Gastroesophageal sphincter (tissue), 4 donors: ENCODE measurements at regions not wholly inside any gene's neighbourhood (a gene's known extent, or its start where the extent isn't known, plus 50 kb on each side); places are given as distances from the start of the nearest gene placed in this dataset.
"Not testable (repeated sequence)": the region's sequence is repeated elsewhere in the genome, so short reads cannot be mapped to it uniquely, and the experiment has no call there.

Experiments used
- ATAC-seq: fragments of 150-250 bp; one replicate; pipeline ENCODE4 v1.9.1; 2016; ENCODE audit warnings: mild to moderate bottlenecking, moderate library complexity
- H3K27ac ChIP-seq, 4 donors: fragments of 200-600 bp; sonication (generic) in 3 of 4; 1 replicate in 3 of 4; 2 replicates in 1 of 4; pipeline ENCODE4 v1.5.1; 2016 to 2019
- H3K27me3 ChIP-seq: fragments of 200-600 bp; sonication (generic); one replicate; pipeline ENCODE4 v1.5.1; 2019
- H3K36me3 ChIP-seq, 2 donors: fragments of 200-600 bp; sonication (generic); one replicate each; pipeline ENCODE4 v1.5.1; 2019; ENCODE audit warnings: control low read depth in 1 of 2
- H3K4me1 ChIP-seq, 3 donors: fragments of 200-600 bp; sonication (generic); 1 replicate in 2 of 3; 2 replicates in 1 of 3; pipeline ENCODE4 v1.5.1; 2016 to 2019; ENCODE audit warnings: control low read depth in 2 of 3
- H3K4me3 ChIP-seq, 2 donors: fragments of 200-600 bp; sonication (generic); one replicate each; pipeline ENCODE4 v1.5.1; 2019; ENCODE audit warnings: mild to moderate bottlenecking in 1 of 2, moderate library complexity in 1 of 2
- H3K9me3 ChIP-seq, 3 donors: fragments of 200-600 bp; sonication (generic); one replicate each; pipeline ENCODE4 v1.5.1; 2017 to 2019; ENCODE audit warnings: control low read depth in 2 of 3
- EP300 ChIP-seq: sonication (generic); formaldehyde crosslinking; IDR thresholded peaks from one replicate; pipeline ENCODE4 v1.6.1; 2017; ENCODE audit warnings: antibody characterized with exemption, mild to moderate bottlenecking
- POLR2A ChIP-seq, 2 donors: fragments of 450-650 bp; IDR thresholded peaks; one replicate each; pipeline ENCODE4 v1.6.1; 2017; ENCODE audit warnings: antibody characterized with exemption in 2 of 2, mild to moderate bottlenecking in 2 of 2, moderate library complexity in 1 of 2
- POLR2AphosphoS5 ChIP-seq: sonication (generic); formaldehyde crosslinking; IDR thresholded peaks from one replicate; pipeline ENCODE4 v1.6.1; 2017; ENCODE audit warnings: antibody characterized with exemption
- WGBS, 2 donors: methylation state at CpG; one replicate each; pipeline ENCODE4 v1.1.5; 2018; ENCODE audit warnings: low coverage in 1 of 2; 5-methylcytosine and 5-hydroxymethylcytosine counted together
- TF ChIP-seq, protein P1 (sequence below), 4 experiments: fragments of 200-600 bp in 2 of 4; fragments of 450-650 bp in 2 of 4; sonication (generic) in 1 of 4; IDR thresholded peaks; one replicate each; pipeline ENCODE4 v1.5.1; 2017 to 2019; ENCODE audit warnings: antibody characterized with exemption in 4 of 4, mild to moderate bottlenecking in 2 of 4, moderate library complexity in 2 of 4

GRCh38 chr6:76835695-76836094, 627.6 kb downstream of the HTR1B start:
- Histone ChIP-seq H3K27ac (no peak overlapping the region), H3K9me3 (no peaks in the 10 kb centered on the region), H3K4me1 (no peaks in the 10 kb centered on the region), H3K27me3 (no peaks in the 10 kb centered on the region), H3K4me3 (no peak overlapping the region), H3K36me3 (no peaks in the 10 kb centered on the region)
- TF ChIP-seq POLR2A (IDR thresholded peaks at IDR 0.05), result no peak
- WGBS, 2 donors, result 36 to 41% methylated on average over 1 of the region's 1 CpG
- no peak for ATAC-seq

DNA sequence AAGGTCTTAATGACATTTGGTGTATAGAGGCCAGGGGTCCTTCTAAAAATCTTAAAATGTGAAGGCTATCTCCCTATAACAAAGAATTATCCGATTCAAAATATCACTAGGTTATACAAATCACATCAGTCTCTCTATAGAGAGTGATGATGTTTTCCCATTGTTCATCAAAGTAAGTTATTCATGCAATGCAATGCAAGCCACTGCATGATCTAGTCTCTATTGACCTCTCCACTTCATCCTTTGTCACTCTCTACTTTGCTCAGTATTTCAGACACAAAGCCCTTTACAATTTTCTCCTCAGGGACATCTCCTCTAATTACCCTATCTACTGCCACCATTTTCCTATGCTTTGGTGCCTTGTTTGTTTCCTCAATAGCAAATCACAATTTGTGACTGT, 628.0 kb downstream of the HTR1B start:
- no peak overlapping the region for H3K27ac ChIP-seq
- H3K9me3 ChIP-seq, result no peaks in the 10 kb centered on the region
- H3K4me3 ChIP-seq, result no peak overlapping the region
- no peaks in the 10 kb centered on the region for H3K4me1 ChIP-seq
- ATAC-seq, result no peak
- TF ChIP-seq, protein P1, sequence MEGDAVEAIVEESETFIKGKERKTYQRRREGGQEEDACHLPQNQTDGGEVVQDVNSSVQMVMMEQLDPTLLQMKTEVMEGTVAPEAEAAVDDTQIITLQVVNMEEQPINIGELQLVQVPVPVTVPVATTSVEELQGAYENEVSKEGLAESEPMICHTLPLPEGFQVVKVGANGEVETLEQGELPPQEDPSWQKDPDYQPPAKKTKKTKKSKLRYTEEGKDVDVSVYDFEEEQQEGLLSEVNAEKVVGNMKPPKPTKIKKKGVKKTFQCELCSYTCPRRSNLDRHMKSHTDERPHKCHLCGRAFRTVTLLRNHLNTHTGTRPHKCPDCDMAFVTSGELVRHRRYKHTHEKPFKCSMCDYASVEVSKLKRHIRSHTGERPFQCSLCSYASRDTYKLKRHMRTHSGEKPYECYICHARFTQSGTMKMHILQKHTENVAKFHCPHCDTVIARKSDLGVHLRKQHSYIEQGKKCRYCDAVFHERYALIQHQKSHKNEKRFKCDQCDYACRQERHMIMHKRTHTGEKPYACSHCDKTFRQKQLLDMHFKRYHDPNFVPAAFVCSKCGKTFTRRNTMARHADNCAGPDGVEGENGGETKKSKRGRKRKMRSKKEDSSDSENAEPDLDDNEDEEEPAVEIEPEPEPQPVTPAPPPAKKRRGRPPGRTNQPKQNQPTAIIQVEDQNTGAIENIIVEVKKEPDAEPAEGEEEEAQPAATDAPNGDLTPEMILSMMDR (IDR thresholded peaks at IDR 0.05), result no peak
- TF ChIP-seq POLR2AphosphoS5, result no peak
- TF ChIP-seq POLR2A (IDR thresholded peaks at IDR 0.05), result no peak
- TF ChIP-seq EP300, result no peak
- H3K27me3 ChIP-seq, result no peaks in the 10 kb centered on the region
- H3K36me3 ChIP-seq, result no peaks in the 10 kb centered on the region
- WGBS, 2 donors, result 0 to 83% methylated on average over 1 of the region's 1 CpG

DNA sequence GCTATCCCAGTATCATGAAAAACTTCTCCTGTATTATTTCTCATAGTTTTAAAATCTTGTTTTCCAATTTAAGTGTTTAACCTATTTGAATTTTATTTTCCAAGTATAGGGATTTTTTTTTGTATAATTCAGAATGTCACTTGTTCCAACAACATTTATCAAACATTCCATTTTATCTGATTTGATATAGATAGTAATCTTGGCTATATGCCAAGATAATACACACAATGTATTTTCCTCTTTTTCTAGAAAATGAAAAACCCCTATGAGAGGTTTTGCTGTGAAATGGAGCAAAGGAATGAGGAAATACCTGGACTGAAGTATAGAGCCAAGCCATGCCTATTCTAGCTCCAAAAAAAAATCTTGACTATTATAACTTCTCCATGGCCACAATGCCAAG, 628.9 kb downstream of the HTR1B start:
- H3K4me3 ChIP-seq, result no peak overlapping the region
- no peaks in the 10 kb centered on the region for H3K36me3 ChIP-seq
- H3K27ac ChIP-seq, result no peak overlapping the region
- H3K4me1 ChIP-seq, result no peaks in the 10 kb centered on the region
- ATAC-seq, result no peak
- TF ChIP-seq POLR2AphosphoS5 (no peak), POLR2A (IDR thresholded peaks at IDR 0.05) (no peak), EP300 (no peak)
- TF ChIP-seq, protein P1 (IDR thresholded peaks at IDR 0.05), result no peak
- H3K27me3 ChIP-seq, result no peaks in the 10 kb centered on the region
- H3K9me3 ChIP-seq, result no peaks in the 10 kb centered on the region

DNA sequence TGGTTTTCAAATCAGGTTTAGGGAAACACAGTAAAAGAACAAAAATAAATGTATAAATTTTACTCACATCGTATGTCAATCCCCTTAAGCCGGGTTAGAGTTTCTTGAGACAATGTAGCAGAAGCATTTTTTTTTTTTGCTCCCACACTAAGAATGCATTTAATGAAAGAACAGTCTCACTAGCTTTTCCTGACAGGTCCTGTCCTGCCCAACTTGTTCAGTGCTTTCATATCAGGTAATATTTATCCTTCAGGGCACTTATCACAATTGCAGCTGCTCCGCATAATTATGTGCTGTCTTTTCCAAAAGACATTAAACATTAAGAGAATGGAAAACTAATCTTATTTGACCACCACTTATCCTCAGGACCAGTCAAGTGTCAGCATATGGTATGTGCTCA, 632.0 kb downstream of the HTR1B start:
- H3K36me3 ChIP-seq, result no peaks in the 10 kb centered on the region
- no peak for ATAC-seq
- TF ChIP-seq, protein P1 (IDR thresholded peaks at IDR 0.05), result no peak
- no peak for TF ChIP-seq POLR2A (IDR thresholded peaks at IDR 0.05)
- TF ChIP-seq EP300, result no peak
- TF ChIP-seq POLR2AphosphoS5, result no peak
- H3K4me1 ChIP-seq, result no peaks in the 10 kb centered on the region
- 25 to 39% methylated on average over 3 of the region's 3 CpGs for WGBS, 2 donors
- no peak overlapping the region for H3K27ac ChIP-seq
- H3K27me3 ChIP-seq, result no peaks in the 10 kb centered on the region
- no peak overlapping the region for H3K4me3 ChIP-seq
- peaks cover 0 to 10% (median 0%) of the 10 kb centered on the region in 3 donors for H3K9me3 ChIP-seq

DNA sequence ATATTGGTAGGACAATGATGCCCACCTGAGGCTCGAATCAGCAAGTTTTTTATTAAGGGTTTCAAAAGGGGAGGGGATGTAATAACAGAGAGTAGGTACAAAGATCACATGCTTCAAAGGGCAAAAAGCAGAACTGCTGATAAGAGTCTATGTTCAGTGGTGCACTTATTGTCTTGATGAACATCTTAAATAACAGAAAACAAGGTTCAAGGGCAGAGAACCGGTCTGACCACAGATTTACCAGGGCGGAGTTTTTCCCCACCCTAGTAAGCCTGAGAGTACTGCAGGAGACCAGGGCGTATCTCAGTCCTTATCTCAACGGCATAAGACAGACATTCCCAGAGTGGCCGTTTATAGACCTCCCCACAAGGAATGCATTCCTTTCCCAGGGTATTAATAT, 639.7 kb downstream of the HTR1B start:
- ATAC-seq, H3K27me3 ChIP-seq, H3K4me1 ChIP-seq, H3K4me3 ChIP-seq, H3K36me3 ChIP-seq, H3K27ac ChIP-seq: not testable (repeated sequence)
- 79 to 89% methylated on average over 6 of the region's 6 CpGs for WGBS, 2 donors
- H3K9me3 ChIP-seq, result peaks cover 0 to 31% (median 0%) of the 10 kb centered on the region in 3 donors

DNA sequence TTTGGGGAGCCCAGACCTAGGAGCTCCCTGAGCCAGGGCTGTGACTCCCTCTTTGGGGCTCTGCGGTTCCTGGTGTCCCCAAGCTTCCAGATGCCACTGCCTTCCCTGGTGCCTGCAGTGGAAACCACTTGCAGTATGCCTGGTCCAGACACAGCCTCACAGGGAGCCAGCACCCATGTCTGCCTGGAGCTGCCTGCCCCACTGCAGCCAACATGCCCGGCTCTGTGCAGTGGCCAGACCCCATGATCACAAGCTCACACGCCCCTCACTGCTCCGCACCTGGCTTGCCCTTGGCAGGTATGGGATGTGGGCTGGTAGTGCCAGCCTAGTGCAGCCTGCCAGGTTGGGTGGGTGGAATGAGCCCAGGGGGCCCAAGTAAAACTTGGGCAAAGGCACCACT, 644.8 kb downstream of the HTR1B start:
- H3K36me3 ChIP-seq, result no peaks in the 10 kb centered on the region
- TF ChIP-seq, protein P1 (IDR thresholded peaks at IDR 0.05), result no peak
- TF ChIP-seq POLR2A (IDR thresholded peaks at IDR 0.05) (no peak), EP300 (no peak), POLR2AphosphoS5 (no peak)
- H3K27ac ChIP-seq, result no peak overlapping the region
- H3K4me1 ChIP-seq, result no peaks in the 10 kb centered on the region
- H3K27me3 ChIP-seq, result no peaks in the 10 kb centered on the region
- ATAC-seq, result no peak
- no peak overlapping the region for H3K4me3 ChIP-seq
- H3K9me3 ChIP-seq, result peaks cover 0 to 18% (median 0%) of the 10 kb centered on the region in 3 donors
- 100% methylated on average over 3 of the region's 4 CpGs; no CpG with 5 or more reads in 1 of the 2 donors for WGBS, 2 donors
